ENCODE measurements at regions not wholly inside any gene's neighbourhood (a gene's known extent, or its start where the extent isn't known, plus 50 kb on each side); places are given as distances from the start of the nearest gene placed in this dataset.

DNA sequence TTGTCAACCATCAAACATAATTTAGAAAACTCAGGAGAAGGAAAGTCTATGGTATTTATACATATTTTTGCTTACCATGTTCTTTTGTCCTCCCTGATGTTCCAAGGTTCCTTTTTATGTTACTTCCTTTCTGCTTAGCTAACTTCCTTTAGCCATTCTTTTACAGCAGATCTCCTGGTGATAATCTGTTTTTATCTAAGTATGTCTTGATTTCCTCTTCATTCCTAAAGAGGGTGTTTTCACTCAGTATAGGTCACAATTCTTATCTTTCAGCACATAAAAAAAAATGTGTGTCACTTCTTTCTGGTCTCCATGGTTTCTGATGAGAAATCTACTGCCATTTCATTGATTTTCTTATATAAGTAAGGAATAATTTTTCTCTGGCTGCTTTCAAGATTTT lies 384.4 kb upstream of the PDE4D start:
- Histone ChIP-seq H3K4me3 (no peak overlapping the region), H3K4me2 (no peak overlapping the region), H4K20me1 (ENCODE audit: insufficient read depth, poor library complexity, severe bottlenecking) (no peaks in the 10 kb centered on the region), H3K27ac (peak overlapping the region; percentile 25), H3K9me2 (replicated peaks; ENCODE audit: insufficient read depth) (no peaks in the 10 kb centered on the region), H3K4me1 (ENCODE audit: insufficient read depth) (peaks cover 3% of the 10 kb centered on the region), H3K36me3 (replicated peaks; ENCODE audit: insufficient read depth, low read depth) (no peaks in the 10 kb centered on the region), H3K27me3 (no peaks in the 10 kb centered on the region), H3K79me2 (no peaks in the 10 kb centered on the region), H2AFZ (no peak overlapping the region), H3K9me3 (ENCODE audit: low read depth) (no peaks in the 10 kb centered on the region)
- TF ChIP-seq EZH2phosphoT487 (IDR thresholded peaks at IDR 0.05; ENCODE audit: low read depth, severe bottlenecking, unreplicated experiment) (no peak), EZH2 (IDR thresholded peaks at IDR 0.05; ENCODE audit: borderline replicate concordance) (no peak), CTCF (IDR thresholded peaks at IDR 0.05; ENCODE audit: poor library complexity) (no peak)
- no peak for DNase-seq (ENCODE audit: low spot score)

DNA sequence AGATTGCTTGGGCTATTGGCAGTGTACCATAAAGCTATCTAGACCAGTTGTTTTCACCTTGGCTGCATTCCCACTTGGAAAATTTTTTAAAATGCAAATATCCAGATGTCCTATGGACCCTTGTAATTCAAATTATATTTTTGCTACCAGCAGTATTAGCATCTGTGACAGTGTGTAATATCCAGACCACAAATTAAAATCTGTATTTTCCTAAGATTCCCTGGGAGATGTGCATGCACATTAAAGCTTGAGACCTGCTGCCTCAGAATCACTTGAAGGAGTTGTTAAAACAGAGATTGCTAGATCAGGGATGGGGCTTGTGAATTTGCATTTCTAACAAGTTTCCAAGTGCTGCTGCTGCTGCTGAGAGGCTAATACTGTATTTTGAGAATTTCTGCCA lies 381.2 kb upstream of the PDE4D start:
- Histone ChIP-seq H3K4me3 (no peak overlapping the region), H4K20me1 (ENCODE audit: insufficient read depth, poor library complexity, severe bottlenecking) (no peaks in the 10 kb centered on the region), H3K9me2 (replicated peaks; ENCODE audit: insufficient read depth) (no peaks in the 10 kb centered on the region), H3K27ac (no peak overlapping the region), H3K4me1 (ENCODE audit: insufficient read depth) (peaks cover 3% of the 10 kb centered on the region), H3K36me3 (replicated peaks; ENCODE audit: insufficient read depth, low read depth) (no peaks in the 10 kb centered on the region), H2AFZ (no peak overlapping the region), H3K4me2 (no peak overlapping the region), H3K9me3 (ENCODE audit: low read depth) (no peaks in the 10 kb centered on the region), H3K27me3 (no peaks in the 10 kb centered on the region), H3K79me2 (no peaks in the 10 kb centered on the region)
- no peak for DNase-seq (ENCODE audit: low spot score)
- no peak for TF ChIP-seq EZH2 (IDR thresholded peaks at IDR 0.05; ENCODE audit: borderline replicate concordance)
- TF ChIP-seq EZH2phosphoT487 (IDR thresholded peaks at IDR 0.05; ENCODE audit: low read depth, severe bottlenecking, unreplicated experiment), result no peak
- TF ChIP-seq CTCF (IDR thresholded peaks at IDR 0.05; ENCODE audit: poor library complexity), result no peak

DNA sequence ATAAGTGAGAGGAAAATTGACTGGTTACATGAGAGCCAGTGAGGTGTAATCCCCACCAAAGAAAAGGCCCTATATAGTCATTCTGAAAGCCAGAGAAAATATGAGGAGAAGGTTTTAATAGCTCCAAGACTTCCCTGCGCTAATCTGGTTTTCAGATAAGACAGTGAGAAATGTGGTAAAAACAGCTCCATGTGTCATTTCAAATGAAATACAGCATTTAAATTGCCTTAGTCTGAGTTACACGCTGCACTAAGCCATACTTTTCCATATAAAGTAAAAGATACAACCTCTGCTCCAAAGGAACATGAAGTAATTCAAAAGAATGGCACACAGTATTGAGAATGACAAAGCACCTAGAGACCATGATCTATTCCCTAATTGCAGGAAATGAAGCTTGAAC lies 378.0 kb upstream of the PDE4D start:
- no peak for DNase-seq (ENCODE audit: low spot score)
- TF ChIP-seq EZH2 (IDR thresholded peaks at IDR 0.05; ENCODE audit: borderline replicate concordance) (no peak), CTCF (IDR thresholded peaks at IDR 0.05; ENCODE audit: poor library complexity) (no peak), EZH2phosphoT487 (IDR thresholded peaks at IDR 0.05; ENCODE audit: low read depth, severe bottlenecking, unreplicated experiment) (no peak)
- Histone ChIP-seq H3K27ac (no peak overlapping the region), H4K20me1 (ENCODE audit: insufficient read depth, poor library complexity, severe bottlenecking) (no peaks in the 10 kb centered on the region), H3K4me2 (no peak overlapping the region), H3K4me1 (ENCODE audit: insufficient read depth) (no peaks in the 10 kb centered on the region), H3K27me3 (no peaks in the 10 kb centered on the region), H3K9me2 (replicated peaks; ENCODE audit: insufficient read depth) (no peaks in the 10 kb centered on the region), H3K79me2 (no peaks in the 10 kb centered on the region), H3K4me3 (no peak overlapping the region), H3K36me3 (replicated peaks; ENCODE audit: insufficient read depth, low read depth) (no peaks in the 10 kb centered on the region), H3K9me3 (ENCODE audit: low read depth) (no peaks in the 10 kb centered on the region), H2AFZ (no peak overlapping the region)
- WGBS (ENCODE audit: low lambda C conversion rate, missing lambda C conversion rate), result 67% methylated on average over 2 of the region's 2 CpGs

DNA sequence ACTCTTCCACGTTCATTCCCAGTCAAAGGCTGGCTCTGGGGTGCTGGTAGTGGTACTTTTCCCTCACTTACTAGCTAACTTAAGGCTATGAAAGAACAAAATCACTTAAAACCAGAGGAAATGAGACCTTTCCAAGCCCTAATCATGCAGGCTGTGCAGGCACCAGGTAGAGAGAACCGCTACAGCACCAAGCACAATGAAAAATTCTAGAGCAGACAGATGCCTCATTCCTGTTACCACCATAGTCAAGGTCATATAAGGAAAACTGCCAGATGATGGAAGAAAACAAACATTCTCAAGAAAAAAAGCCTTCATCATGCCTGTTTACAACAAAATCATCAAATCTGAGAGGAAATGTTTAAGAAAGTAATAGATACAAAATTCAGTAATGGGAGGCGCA lies 374.4 kb upstream of the PDE4D start:
- 84% methylated on average over 3 of the region's 3 CpGs for WGBS (ENCODE audit: low lambda C conversion rate, missing lambda C conversion rate)
- DNase-seq (ENCODE audit: low spot score), result no peak
- no peaks in the 10 kb centered on the region for H3K9me3 ChIP-seq (ENCODE audit: low read depth)
- no peaks in the 10 kb centered on the region for H3K4me1 ChIP-seq (ENCODE audit: insufficient read depth)
- H3K27me3 ChIP-seq, result no peaks in the 10 kb centered on the region
- no peaks in the 10 kb centered on the region for H4K20me1 ChIP-seq (ENCODE audit: insufficient read depth, poor library complexity, severe bottlenecking)
- H3K4me2 ChIP-seq, result no peak overlapping the region
- no peaks in the 10 kb centered on the region for H3K36me3 ChIP-seq (replicated peaks; ENCODE audit: insufficient read depth, low read depth)
- no peak overlapping the region for H2AFZ ChIP-seq
- H3K9me2 ChIP-seq (replicated peaks; ENCODE audit: insufficient read depth), result no peaks in the 10 kb centered on the region
- TF ChIP-seq CTCF (IDR thresholded peaks at IDR 0.05; ENCODE audit: poor library complexity), result no peak
- no peak for TF ChIP-seq EZH2 (IDR thresholded peaks at IDR 0.05; ENCODE audit: borderline replicate concordance)
- TF ChIP-seq EZH2phosphoT487 (IDR thresholded peaks at IDR 0.05; ENCODE audit: low read depth, severe bottlenecking, unreplicated experiment), result no peak
- H3K4me3 ChIP-seq, result no peak overlapping the region
- H3K27ac ChIP-seq, result no peak overlapping the region
- no peaks in the 10 kb centered on the region for H3K79me2 ChIP-seq
